GM18868 (cell line): ENCODE measurements at regions not wholly inside any gene's neighbourhood (a gene's known extent, or its start where the extent isn't known, plus 50 kb on each side); places are given as distances from the start of the nearest gene placed in this dataset.
"Not testable (repeated sequence)": the region's sequence is repeated elsewhere in the genome, so short reads cannot be mapped to it uniquely, and the experiment has no call there.

ENCODE experiments used
- ATAC-seq: cut with Tn5 transposase; IDR thresholded peaks from one replicate; pipeline ENCODE4 v1.9.1; 2021; ENCODE audit warnings: mild to moderate bottlenecking, moderate library complexity; ENCODE audit not compliant: unreplicated experiment

DNA sequence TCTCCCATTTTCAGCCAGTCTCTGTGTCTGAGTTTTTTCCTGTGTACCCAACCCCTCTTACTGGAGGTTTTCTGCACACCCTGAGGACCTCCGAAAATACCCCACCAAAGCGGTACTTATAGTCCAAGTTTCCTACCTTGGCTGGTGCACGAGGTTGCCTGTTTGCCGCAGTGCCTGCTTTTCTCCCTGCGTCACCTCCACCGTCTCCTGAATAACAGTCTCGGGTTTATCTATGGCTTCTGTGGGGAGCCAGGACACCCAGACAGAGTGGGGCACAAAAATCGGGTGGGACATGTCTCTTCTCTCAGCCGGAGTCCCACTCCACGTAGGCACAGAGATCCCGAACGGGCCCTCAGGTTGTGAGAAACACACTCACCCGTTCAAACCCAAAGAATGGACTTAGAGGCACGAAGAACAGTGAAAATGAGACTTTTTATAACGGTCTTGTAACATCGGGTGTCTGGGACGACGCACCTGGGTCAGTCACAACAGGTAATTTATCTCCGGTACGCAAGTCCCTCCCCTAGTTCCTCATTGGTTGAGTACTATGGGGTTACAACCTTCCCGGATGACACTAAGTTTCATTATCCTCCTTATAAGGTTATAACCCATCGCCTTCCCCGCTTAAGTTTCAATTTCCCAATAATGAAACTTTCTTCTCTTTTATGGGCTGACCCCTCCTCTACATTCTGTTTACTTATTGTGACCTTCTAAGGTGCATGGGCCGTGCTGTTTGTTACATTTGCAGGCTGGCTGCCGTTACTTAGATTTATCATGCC, 970.2 kb upstream of the COX7C start:
- ATAC-seq = no peak

- no peak for ATAC-seq
Measured at GRCh38 chr5:85648495-85648894, 969.2 kb upstream of the COX7C start.

DNA sequence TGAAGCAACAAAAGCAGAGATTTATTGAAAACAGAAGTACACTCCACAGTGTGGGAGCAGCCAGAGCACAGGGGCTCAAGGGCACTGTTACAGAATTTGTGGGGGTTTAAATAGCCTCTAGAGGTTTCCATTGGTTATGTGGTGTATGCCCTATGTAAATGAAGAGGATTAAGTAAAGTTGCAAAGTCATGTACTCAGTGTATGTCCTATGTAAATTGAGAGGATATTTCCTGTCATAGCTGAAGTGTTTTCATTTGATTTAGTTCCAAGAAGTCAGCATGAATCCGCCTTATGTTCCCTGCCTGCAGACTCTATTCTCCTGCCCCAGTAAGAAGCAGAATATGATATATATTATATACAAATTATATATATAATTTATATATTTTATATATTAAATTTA, 966.0 kb upstream of the COX7C start:
- no peak for ATAC-seq

DNA sequence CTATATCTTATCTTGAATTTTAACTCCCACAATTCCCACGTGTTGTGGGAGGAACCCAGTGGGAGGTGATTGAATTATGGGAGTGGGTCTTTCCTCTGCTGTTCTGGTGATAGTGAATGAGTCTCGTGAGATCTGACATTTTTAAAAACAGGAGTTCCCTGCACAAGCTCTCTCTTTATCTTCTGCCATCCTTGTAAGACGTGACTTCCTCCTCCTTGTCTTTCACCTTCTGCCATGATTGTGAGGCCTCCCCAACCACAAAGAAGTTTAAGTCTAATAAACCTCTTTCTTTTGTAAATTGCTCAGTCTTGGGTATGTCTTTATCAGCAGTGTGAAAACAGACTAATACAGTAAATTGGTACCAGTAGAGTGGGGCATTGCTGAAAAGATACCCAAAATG, 963.6 kb upstream of the COX7C start:
- not testable (repeated sequence) for ATAC-seq

- no peak for ATAC-seq
Measured at GRCh38 chr5:85656050-85656449, 961.7 kb upstream of the COX7C start.

GRCh38 chr5:85657328-85657727, 960.4 kb upstream of the COX7C start:
- ATAC-seq = not testable (repeated sequence)

- not testable (repeated sequence) for ATAC-seq
Measured at GRCh38 chr5:85662969-85663707, 954.6 kb upstream of the COX7C start.

- no peak for ATAC-seq
Measured at GRCh38 chr5:85663708-85664031, 954.1 kb upstream of the COX7C start.

DNA sequence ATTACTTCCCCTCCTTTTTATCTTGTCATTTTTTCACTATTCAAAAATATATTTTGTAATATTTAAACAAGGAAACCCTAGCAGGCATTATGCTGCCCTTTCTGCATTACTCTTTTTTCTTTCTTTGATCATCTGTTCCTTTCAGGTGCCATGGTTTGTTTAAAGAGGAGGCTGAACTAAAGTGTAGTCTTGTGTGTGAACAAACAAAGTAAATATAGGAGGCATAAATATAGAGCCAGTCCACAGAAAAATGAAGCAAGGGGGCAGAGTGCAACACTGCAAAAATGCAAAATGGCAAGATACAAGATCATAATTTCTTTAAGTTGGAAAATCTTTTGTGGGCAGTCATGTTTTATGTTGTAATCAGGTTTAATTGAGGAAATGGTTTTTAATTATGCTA, 947.3 kb upstream of the COX7C start:
- no peak for ATAC-seq

GRCh38 chr5:85671223-85671970, 946.3 kb upstream of the COX7C start:
- no peak for ATAC-seq

- no peak for ATAC-seq
Measured at GRCh38 chr5:85681871-85682270, 935.9 kb upstream of the COX7C start.

DNA sequence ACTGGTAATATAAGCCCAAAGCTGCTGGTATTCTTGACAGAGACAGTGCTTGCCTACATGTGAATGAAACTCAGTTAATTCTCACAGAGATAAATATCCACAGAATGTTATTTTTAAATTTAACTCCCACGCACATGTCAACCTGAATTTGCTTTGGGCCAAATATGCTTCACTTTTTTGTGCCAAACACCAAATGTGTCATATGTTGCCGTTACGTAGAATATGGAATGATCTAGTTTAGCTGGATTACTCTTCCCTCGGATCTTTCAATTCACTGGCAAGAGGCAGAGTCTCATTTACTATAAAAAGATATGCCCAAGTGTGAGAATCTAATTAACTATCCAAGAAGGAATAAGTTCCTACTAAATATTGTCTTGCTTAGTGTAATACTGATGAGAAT, 933.4 kb upstream of the COX7C start:
- ATAC-seq = no peak

GRCh38 chr5:85703296-85703695, 914.4 kb upstream of the COX7C start:
- ATAC-seq = no peak

- ATAC-seq = no peak
Measured at GRCh38 chr5:85709728-85710127, 908.0 kb upstream of the COX7C start.

DNA sequence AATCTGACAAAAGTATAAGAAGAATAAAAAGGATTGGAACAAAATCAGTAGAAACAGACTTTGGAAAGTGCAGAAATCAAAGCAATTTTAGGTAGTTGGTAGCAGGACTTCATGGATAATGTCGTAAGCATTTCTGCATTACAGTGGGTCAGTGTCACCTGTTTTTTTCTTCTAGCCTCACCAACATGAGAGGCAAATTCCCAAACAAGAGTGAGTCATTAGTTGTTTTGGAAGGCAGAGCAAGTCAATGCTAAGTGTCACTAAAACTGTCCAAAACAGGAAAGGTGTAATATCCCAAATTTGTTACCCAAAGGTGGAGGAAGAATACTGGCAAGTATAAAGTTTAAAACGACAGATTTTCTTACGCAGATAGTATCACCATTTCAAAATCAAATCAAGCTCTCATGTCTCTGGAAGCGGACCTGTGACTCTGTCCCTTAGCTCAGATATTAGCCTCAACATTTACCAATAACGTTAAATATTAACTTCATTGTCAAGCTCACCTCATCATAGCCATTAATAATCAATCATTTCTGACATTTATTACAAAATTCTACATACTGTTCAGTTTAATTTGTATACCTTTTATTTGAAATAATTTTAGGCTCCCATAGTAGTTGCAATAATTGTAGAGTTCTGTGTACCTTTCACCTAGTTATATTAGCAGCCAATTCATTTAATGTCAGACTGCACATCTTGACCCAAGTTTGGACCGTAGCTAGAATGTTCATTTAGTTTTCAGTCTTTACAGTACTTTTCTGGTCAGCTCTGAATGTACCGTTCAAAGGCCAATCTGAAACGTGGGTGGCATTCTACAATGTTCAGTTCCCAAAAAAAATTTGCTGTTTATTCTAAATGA, 901.2 kb upstream of the COX7C start:
- ATAC-seq = no peak

- no peak for ATAC-seq
Measured at GRCh38 chr5:85717203-85717563, 900.6 kb upstream of the COX7C start.

DNA sequence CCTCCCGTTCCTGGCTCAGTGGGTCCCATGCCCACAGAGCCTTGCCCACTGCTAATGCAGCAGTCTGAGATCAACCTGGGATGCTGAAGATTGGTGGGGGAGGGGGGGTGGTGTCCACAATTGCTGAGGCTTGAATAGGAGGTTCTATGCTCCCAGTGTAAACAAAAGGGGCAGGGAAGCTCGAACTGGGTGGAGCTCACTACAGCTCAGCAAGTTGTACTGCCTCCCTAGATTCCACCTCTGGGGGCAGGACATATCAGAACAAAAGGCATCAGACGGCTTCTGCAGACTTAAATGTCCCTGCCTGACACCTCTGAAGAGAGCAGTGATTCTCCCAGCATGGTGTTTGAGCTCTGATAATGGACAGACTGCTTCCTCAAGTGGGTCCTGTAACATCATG, 885.6 kb upstream of the COX7C start:
- no peak for ATAC-seq

- no peak for ATAC-seq
Measured at GRCh38 chr5:85741972-85742371, 875.8 kb upstream of the COX7C start.

DNA sequence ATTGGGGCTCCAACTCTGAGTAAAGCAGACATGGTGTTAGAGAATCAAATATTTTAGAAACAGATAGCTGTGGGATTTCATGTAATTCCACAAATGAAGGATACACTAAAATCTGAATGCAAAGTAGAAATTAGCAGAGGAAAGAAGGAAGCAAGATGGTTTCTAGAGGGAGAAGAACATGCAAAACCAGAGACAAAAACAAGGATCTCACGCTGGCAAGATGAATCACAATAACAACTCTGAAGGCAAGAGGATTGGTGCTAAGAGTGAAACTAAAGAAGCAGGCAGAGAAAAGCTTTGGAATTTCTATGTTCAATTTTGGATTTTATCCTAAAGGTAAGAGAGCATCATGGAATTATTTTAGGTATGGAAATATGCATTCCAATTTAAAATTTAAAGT, 857.2 kb upstream of the COX7C start:
- no peak for ATAC-seq

- ATAC-seq = no peak
Measured at GRCh38 chr5:85769347-85769746, 848.4 kb upstream of the COX7C start.

DNA sequence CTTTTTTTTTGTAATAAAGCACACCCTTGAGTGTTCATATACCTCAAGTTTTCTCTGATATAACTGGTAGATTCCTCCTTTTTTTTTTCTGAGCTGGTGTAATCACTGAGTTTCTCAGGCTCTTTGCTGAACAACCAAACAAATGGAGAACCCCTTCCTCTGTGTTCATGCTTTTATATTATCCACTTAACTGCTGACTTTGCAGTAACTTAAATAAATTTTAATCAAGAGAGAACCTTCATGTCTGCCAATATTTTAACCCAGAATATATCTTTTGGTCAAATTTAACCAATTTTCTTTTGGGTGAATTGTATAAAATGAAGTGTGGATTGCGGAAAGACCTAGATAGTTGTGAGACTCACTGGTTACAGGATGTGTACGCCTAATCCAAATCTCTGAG, 833.0 kb upstream of the COX7C start:
- ATAC-seq = no peak
